Gastrocnemius medialis (tissue), 4 donors: ENCODE measurements at regions not wholly inside any gene's neighbourhood (a gene's known extent, or its start where the extent isn't known, plus 50 kb on each side); places are given as distances from the start of the nearest gene placed in this dataset.

Experiments used
- POLR2A ChIP-seq, 2 donors: fragments of 450-650 bp; IDR thresholded peaks; one replicate each; pipeline ENCODE4 v1.6.1; 2017; ENCODE audit warnings: antibody characterized with exemption in 2 of 2, mild to moderate bottlenecking in 2 of 2, moderate library complexity in 2 of 2
- TF ChIP-seq, protein P1 (sequence below), 5 experiments: fragments of 450-650 bp in 3 of 5; fragments of 200-600 bp in 2 of 5; sonication (generic) in 2 of 5; IDR thresholded peaks in 4 of 5; conservative IDR thresholded peaks in 1 of 5; 1 replicate in 4 of 5; 2 replicates in 1 of 5; pipeline ENCODE4 v1.5.1; 2016 to 2019; ENCODE audit warnings: antibody characterized with exemption in 5 of 5, mild to moderate bottlenecking in 3 of 5, moderate library complexity in 3 of 5

DNA sequence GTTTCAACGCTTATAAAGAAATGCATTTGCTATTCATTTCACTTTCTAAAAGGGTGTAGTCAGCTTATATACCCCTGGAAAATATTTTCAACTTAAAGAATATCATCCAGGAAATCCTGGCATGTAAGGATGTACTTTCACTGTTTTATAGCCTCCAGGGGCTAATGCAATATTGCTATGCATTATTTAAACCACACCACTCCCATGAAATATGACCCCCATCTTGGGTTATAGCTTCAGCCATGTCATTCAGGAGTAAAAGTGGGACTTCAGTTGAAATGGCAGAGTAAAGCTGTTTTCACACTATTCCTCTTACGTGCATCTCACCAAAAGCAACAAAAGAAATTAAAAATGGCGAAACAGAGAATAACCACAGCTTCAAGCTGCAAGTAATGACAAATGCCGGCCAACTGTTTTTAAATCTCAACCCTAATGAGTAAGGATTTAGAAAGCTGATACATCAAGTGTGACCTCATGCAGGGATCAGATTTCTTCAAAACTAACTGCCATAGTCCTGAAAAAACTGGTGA, 84.5 kb downstream of the COL6A6 start:
- no peak for TF ChIP-seq POLR2A (IDR thresholded peaks at IDR 0.05)
- TF ChIP-seq, protein P1, sequence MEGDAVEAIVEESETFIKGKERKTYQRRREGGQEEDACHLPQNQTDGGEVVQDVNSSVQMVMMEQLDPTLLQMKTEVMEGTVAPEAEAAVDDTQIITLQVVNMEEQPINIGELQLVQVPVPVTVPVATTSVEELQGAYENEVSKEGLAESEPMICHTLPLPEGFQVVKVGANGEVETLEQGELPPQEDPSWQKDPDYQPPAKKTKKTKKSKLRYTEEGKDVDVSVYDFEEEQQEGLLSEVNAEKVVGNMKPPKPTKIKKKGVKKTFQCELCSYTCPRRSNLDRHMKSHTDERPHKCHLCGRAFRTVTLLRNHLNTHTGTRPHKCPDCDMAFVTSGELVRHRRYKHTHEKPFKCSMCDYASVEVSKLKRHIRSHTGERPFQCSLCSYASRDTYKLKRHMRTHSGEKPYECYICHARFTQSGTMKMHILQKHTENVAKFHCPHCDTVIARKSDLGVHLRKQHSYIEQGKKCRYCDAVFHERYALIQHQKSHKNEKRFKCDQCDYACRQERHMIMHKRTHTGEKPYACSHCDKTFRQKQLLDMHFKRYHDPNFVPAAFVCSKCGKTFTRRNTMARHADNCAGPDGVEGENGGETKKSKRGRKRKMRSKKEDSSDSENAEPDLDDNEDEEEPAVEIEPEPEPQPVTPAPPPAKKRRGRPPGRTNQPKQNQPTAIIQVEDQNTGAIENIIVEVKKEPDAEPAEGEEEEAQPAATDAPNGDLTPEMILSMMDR (IDR thresholded peaks at IDR 0.05 in 4 of 5, conservative IDR thresholded peaks at IDR 0.05 in 1 of 5) = no peak
